Suprapubic skin (tissue), 4 donors: ENCODE measurements at regions not wholly inside any gene's neighbourhood (a gene's known extent, or its start where the extent isn't known, plus 50 kb on each side); places are given as distances from the start of the nearest gene placed in this dataset.

ENCODE experiments used
- DNase-seq, 2 donors: peaks; one replicate each; pipeline ENCODE4 v3.0.0-alpha.2; 2019; ENCODE audit warnings: low spot score in 2 of 2
- H3K27ac ChIP-seq: fragments of 200-600 bp; sonication (generic); one replicate; pipeline ENCODE4 v1.5.1; 2019
- H3K27me3 ChIP-seq: fragments of 200-600 bp; sonication (generic); one replicate; pipeline ENCODE4 v1.5.1; 2019
- H3K36me3 ChIP-seq: fragments of 200-600 bp; sonication (generic); one replicate; pipeline ENCODE4 v1.5.1; 2019
- H3K4me1 ChIP-seq: fragments of 200-600 bp; sonication (generic); one replicate; pipeline ENCODE4 v1.5.1; 2019
- H3K4me3 ChIP-seq: fragments of 200-600 bp; sonication (generic); one replicate; pipeline ENCODE4 v1.5.1; 2019; ENCODE audit warnings: mild to moderate bottlenecking
- H3K9me3 ChIP-seq: fragments of 200-600 bp; sonication (generic); one replicate; pipeline ENCODE4 v1.5.1; 2019
- EP300 ChIP-seq: sonication (generic); formaldehyde crosslinking; IDR thresholded peaks from one replicate; pipeline ENCODE4 v1.6.1; 2017; ENCODE audit warnings: antibody characterized with exemption
- POLR2A ChIP-seq, 2 donors: fragments of 450-650 bp; IDR thresholded peaks; one replicate each; pipeline ENCODE4 v1.6.1; 2017; ENCODE audit warnings: antibody characterized with exemption in 2 of 2, mild to moderate bottlenecking in 2 of 2, moderate library complexity in 2 of 2
- POLR2AphosphoS5 ChIP-seq, 3 donors: sonication (generic); formaldehyde crosslinking; IDR thresholded peaks; one replicate each; pipeline ENCODE4 v1.6.1; 2017; ENCODE audit warnings: antibody characterized with exemption in 3 of 3
- WGBS: methylation state at CpG from one replicate; pipeline ENCODE4 v1.1.5; 2018; 5-methylcytosine and 5-hydroxymethylcytosine counted together
- TF ChIP-seq, protein P1 (sequence below), 2 donors: fragments of 200-600 bp in 1 of 2; fragments of 450-650 bp in 1 of 2; sonication (generic) in 1 of 2; IDR thresholded peaks; one replicate each; pipeline ENCODE4 v1.5.1; 2016 to 2019; ENCODE audit warnings: antibody characterized with exemption in 2 of 2, mild to moderate bottlenecking in 1 of 2, moderate library complexity in 1 of 2

DNA sequence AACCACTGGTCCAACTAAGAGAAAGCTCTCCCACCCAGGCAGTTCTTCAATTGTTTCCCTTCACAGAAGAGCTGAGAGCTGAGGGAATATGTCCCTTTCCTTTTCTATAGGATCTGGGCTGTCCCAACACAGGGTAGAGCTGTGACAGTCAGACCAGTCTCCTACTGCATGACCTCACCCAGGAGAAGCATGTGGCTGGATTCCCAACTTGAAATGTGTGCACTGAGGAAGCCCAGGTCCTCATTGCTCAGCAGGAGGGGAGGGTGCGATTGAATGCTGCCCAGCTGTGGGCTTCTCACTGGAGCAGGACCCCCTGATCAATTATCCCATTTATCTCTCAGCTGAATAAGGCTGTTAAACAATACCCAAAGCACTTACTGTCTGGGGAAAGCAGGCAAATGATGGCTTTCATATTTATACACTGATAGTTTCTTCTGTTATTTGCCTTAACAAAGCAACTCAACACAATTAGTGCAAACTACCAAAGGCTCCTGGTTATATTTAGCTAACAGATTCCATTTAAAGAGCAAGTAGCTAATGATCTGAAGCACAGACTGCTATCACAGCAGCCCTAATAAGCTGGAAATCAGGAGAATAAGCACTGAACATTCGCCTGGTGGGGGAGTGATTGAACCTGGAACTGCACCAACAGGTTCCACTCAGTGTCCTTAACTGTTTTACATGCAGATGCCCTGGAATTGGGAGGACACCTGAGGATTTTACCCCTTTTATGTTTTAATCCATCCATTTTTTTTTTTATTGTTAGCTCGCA lies 508.8 kb downstream of the CCSER2 start:
- no peaks in the 10 kb centered on the region for H3K9me3 ChIP-seq
- 77% methylated on average over 3 of the region's 3 CpGs for WGBS
- no peaks in the 10 kb centered on the region for H3K27me3 ChIP-seq
- no peaks in the 10 kb centered on the region for H3K36me3 ChIP-seq
- no peaks in the 10 kb centered on the region for H3K4me1 ChIP-seq
- no peak for DNase-seq
- TF ChIP-seq POLR2A (IDR thresholded peaks at IDR 0.05) (no peak), POLR2AphosphoS5 (IDR thresholded peaks at IDR 0.05) (no peak), EP300 (no peak)
- TF ChIP-seq, protein P1, sequence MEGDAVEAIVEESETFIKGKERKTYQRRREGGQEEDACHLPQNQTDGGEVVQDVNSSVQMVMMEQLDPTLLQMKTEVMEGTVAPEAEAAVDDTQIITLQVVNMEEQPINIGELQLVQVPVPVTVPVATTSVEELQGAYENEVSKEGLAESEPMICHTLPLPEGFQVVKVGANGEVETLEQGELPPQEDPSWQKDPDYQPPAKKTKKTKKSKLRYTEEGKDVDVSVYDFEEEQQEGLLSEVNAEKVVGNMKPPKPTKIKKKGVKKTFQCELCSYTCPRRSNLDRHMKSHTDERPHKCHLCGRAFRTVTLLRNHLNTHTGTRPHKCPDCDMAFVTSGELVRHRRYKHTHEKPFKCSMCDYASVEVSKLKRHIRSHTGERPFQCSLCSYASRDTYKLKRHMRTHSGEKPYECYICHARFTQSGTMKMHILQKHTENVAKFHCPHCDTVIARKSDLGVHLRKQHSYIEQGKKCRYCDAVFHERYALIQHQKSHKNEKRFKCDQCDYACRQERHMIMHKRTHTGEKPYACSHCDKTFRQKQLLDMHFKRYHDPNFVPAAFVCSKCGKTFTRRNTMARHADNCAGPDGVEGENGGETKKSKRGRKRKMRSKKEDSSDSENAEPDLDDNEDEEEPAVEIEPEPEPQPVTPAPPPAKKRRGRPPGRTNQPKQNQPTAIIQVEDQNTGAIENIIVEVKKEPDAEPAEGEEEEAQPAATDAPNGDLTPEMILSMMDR (IDR thresholded peaks at IDR 0.05) = no peak
- no peak overlapping the region for H3K4me3 ChIP-seq
- no peak overlapping the region for H3K27ac ChIP-seq

DNA sequence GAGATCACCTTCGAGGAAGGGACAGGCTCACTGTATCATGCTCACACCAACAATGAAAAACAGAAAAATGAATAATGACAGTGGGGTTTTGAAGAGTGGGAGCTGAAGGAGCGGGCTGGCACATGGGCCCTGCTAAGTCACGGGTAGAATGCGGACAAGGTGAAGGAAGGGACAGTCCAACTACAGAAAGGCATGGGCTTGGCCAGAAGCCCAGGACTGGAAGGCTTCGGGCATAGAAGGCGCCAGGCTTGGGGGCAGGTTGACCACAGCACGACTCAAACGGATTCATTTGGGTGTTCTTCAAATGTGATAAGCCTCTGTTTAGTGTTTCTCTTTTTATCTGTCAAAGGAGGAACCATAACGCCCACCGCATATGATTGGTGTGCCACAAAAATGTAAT lies 509.5 kb downstream of the CCSER2 start:
- H3K9me3 ChIP-seq = no peaks in the 10 kb centered on the region
- no peak overlapping the region for H3K27ac ChIP-seq
- TF ChIP-seq EP300 (no peak), POLR2A (IDR thresholded peaks at IDR 0.05) (no peak), POLR2AphosphoS5 (IDR thresholded peaks at IDR 0.05) (no peak)
- TF ChIP-seq, protein P1 (IDR thresholded peaks at IDR 0.05) = no peak
- H3K4me3 ChIP-seq = no peak overlapping the region
- WGBS = 63% methylated on average over 10 of the region's 10 CpGs
- no peak for DNase-seq
- H3K36me3 ChIP-seq = no peaks in the 10 kb centered on the region
- no peaks in the 10 kb centered on the region for H3K27me3 ChIP-seq
- no peaks in the 10 kb centered on the region for H3K4me1 ChIP-seq

DNA sequence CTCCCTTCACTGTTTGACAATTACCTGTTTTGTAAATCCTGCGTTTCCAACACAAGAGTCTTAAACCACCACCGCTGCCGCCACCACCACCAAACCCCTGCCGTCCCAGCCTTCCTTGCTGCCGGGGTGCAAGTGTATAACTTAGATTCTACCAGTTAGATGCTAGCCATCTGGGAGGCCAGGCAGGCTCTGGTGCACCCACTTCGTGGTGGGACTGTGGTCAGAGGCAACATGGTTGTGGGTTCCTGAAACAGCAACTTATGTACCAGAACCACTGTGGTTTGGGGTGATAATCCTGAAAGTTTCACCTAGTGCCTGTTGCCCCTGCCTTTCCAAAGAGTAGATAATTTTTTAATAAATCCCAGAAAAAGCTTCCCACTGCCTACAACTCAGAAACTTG lies 510.5 kb downstream of the CCSER2 start:
- Histone ChIP-seq H3K9me3 (no peaks in the 10 kb centered on the region), H3K27ac (no peak overlapping the region), H3K27me3 (no peaks in the 10 kb centered on the region), H3K36me3 (no peaks in the 10 kb centered on the region), H3K4me3 (no peak overlapping the region), H3K4me1 (no peaks in the 10 kb centered on the region)
- TF ChIP-seq POLR2A (IDR thresholded peaks at IDR 0.05) (no peak), POLR2AphosphoS5 (IDR thresholded peaks at IDR 0.05) (no peak), EP300 (no peak)
- TF ChIP-seq, protein P1 (IDR thresholded peaks at IDR 0.05) = no peak
- WGBS = 84% methylated on average over 6 of the region's 6 CpGs
- no peak for DNase-seq

DNA sequence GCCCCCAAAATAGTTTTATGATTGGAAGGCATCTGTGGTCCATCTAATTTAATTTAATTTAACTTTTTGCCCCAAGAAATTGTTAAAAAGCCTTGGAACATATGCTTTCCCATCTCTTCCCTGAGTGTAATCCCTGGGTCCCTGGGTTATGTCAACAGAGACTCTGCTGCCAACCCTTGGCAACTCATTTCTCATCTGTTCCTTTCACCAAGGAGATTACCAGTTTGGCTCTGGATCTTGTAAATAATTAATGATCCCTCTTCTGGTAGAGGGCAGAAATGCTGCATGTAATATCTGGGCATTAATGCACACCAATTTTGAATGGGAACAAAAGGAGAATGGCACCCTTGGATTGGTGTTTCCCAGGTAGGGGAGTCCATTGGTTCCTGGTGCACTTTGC lies 514.2 kb downstream of the CCSER2 start:
- Histone ChIP-seq H3K4me3 (no peak overlapping the region), H3K4me1 (no peaks in the 10 kb centered on the region), H3K9me3 (no peaks in the 10 kb centered on the region), H3K36me3 (no peaks in the 10 kb centered on the region), H3K27ac (no peak overlapping the region), H3K27me3 (no peaks in the 10 kb centered on the region)
- TF ChIP-seq, protein P1 (IDR thresholded peaks at IDR 0.05) = no peak
- TF ChIP-seq POLR2A (IDR thresholded peaks at IDR 0.05) = no peak
- no peak for TF ChIP-seq POLR2AphosphoS5 (IDR thresholded peaks at IDR 0.05)
- no peak for TF ChIP-seq EP300
- no peak for DNase-seq

DNA sequence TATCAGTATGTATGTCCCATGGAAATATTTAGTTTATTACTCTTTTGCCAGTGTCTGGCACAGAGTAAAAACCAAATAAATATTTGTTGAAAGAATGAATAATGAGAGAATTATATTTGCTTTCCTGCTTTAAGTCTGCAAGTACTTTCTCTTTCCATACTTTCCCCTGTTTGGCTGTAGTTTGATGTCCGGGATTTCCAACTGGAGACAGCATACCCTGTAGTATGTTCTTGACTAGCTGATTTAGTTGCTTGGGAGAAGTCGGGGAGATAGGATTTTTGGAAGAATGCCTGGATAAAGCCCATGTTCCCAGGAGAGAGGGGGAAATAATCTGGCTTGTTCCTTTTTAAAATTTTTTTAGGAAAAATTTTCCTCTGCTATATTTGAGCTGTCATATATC lies 516.1 kb downstream of the CCSER2 start:
- no peak overlapping the region for H3K27ac ChIP-seq
- no peaks in the 10 kb centered on the region for H3K36me3 ChIP-seq
- TF ChIP-seq EP300 (no peak), POLR2AphosphoS5 (IDR thresholded peaks at IDR 0.05) (no peak), POLR2A (IDR thresholded peaks at IDR 0.05) (no peak)
- WGBS = 56% methylated on average over 2 of the region's 2 CpGs
- no peaks in the 10 kb centered on the region for H3K27me3 ChIP-seq
- no peak for DNase-seq
- H3K4me3 ChIP-seq = no peak overlapping the region
- no peaks in the 10 kb centered on the region for H3K9me3 ChIP-seq
- H3K4me1 ChIP-seq = no peaks in the 10 kb centered on the region
